ENCODE measurements at regions not wholly inside any gene's neighbourhood (a gene's known extent, or its start where the extent isn't known, plus 50 kb on each side); places are given as distances from the start of the nearest gene placed in this dataset.

GRCh38 chr9:95715868-95716435 lies 159.5 kb upstream of the ERCC6L2 start:
- no peaks in the 10 kb centered on the region for H3K4me1 Mint-ChIP-seq
- no peak for TF ChIP-seq PRRX2 (CRISPR knock-in tag; IDR thresholded peaks at IDR 0.05)
- TF ChIP-seq HMGA2 (CRISPR knock-in tag; IDR thresholded peaks at IDR 0.05), result no peak
- TF ChIP-seq ETV6 (CRISPR knock-in tag; IDR thresholded peaks at IDR 0.05), result no peak
- TF ChIP-seq NR2C2 (CRISPR knock-in tag; IDR thresholded peaks at IDR 0.05), result no peak
- TF ChIP-seq FOXP4 (CRISPR knock-in tag; IDR thresholded peaks at IDR 0.05), result no peak
- TF ChIP-seq USF2 (CRISPR knock-in tag; IDR thresholded peaks at IDR 0.05), result no peak
- TF ChIP-seq FOXK1 (CRISPR knock-in tag; IDR thresholded peaks at IDR 0.05), result no peak
- no peak for TF ChIP-seq ZSCAN18 (CRISPR knock-in tag; IDR thresholded peaks at IDR 0.05)
- TF ChIP-seq ZNF532 (CRISPR knock-in tag; IDR thresholded peaks at IDR 0.05; ENCODE audit: borderline replicate concordance), result no peak
- TF ChIP-seq FOXP1 (CRISPR knock-in tag; IDR thresholded peaks at IDR 0.05; ENCODE audit: borderline replicate concordance), result no peak
- TF ChIP-seq IRF1 (CRISPR knock-in tag; IDR thresholded peaks at IDR 0.05), result no peak
- ChIA-PET POLR2A (no interaction called here), CTCF (interaction anchor here (0.7 to 1.1 kb wide), 3 partner anchors 11 to 20 kb away, joined by 3 to 5 read pairs (median 3); no protein-coding TSS in a partner anchor)
- H3K27me3 Mint-ChIP-seq (ENCODE audit: low read depth), result peaks cover 5% of the 10 kb centered on the region; the same call in 1 of the 2 replicates
- peaks cover 8% of the 10 kb centered on the region for H3K36me3 Mint-ChIP-seq
- no peak for ATAC-seq
- H3K9me3 Mint-ChIP-seq, result peaks cover 32% of the 10 kb centered on the region
- H3K4me3 Mint-ChIP-seq, result no peak overlapping the region
- H3K27ac Mint-ChIP-seq, result no peak overlapping the region
- DNase-seq (ENCODE audit: low spot score), result no peak

GRCh38 chr9:95710446-95710845 lies 165.0 kb upstream of the ERCC6L2 start:
- CTCF ChIA-PET, result interaction anchor here (1.6 kb wide), 1 partner anchor 26 kb away, joined by 6 read pairs; no protein-coding TSS in a partner anchor
- Mint-ChIP-seq H3K27me3 (ENCODE audit: low read depth) (peaks cover 3% of the 10 kb centered on the region; the same call in 1 of the 2 replicates), H3K4me3 (no peak overlapping the region), H3K4me1 (0 out of 2 replicates have a peak, but pooled peaks cover 5% of the 10 kb centered on the region), H3K27ac (no peak overlapping the region), H3K9me3 (peaks cover 10% of the 10 kb centered on the region), H3K36me3 (peaks cover 3% of the 10 kb centered on the region)
- no peak for DNase-seq (ENCODE audit: low spot score)
- POLR2A ChIA-PET, result no interaction called here
- ATAC-seq, result no peak
- TF ChIP-seq CREM (CRISPR knock-in tag; IDR thresholded peaks at IDR 0.05), result no peak
- no peak for TF ChIP-seq SP1 (CRISPR knock-in tag; conservative IDR thresholded peaks at IDR 0.05)
- TF ChIP-seq ZNF671 (CRISPR knock-in tag; IDR thresholded peaks at IDR 0.05), result no peak
- TF ChIP-seq ZNF532 (CRISPR knock-in tag; IDR thresholded peaks at IDR 0.05; ENCODE audit: borderline replicate concordance), result no peak
- TF ChIP-seq MLX (CRISPR knock-in tag; IDR thresholded peaks at IDR 0.05), result no peak
- TF ChIP-seq ZNF121 (CRISPR knock-in tag; IDR thresholded peaks at IDR 0.05), result no peak
- TF ChIP-seq PREB (CRISPR knock-in tag; IDR thresholded peaks at IDR 0.05; ENCODE audit: borderline replicate concordance), result no peak
- no peak for TF ChIP-seq ESRRA (CRISPR knock-in tag; IDR thresholded peaks at IDR 0.05; ENCODE audit: borderline replicate concordance)

Measured in WTC11 (cell line).